GM12891 (cell line): ENCODE measurements at regions not wholly inside any gene's neighbourhood (a gene's known extent, or its start where the extent isn't known, plus 50 kb on each side); places are given as distances from the start of the nearest gene placed in this dataset.

Experiments
- POLR2A ChIP-seq: IDR thresholded peaks from 2 replicates; pipeline ENCODE4 v1.6.1; 2011; ENCODE audit warnings: low read depth, low read length, control low read depth
- POLR2AphosphoS5 ChIP-seq: IDR thresholded peaks from 2 replicates; pipeline ENCODE4 v1.6.1; 2011; ENCODE audit warnings: low read depth, low read length, control low read depth
- POU2F2 ChIP-seq: IDR thresholded peaks from 2 replicates; pipeline ENCODE4 v1.6.1; 2011; ENCODE audit warnings: low read depth, mild to moderate bottlenecking, control low read depth, low read length, moderate library complexity
- TAF1 ChIP-seq: IDR thresholded peaks from 2 replicates; pipeline ENCODE4 v1.6.1; 2011; ENCODE audit warnings: low read depth, low read length, control low read depth

- TF ChIP-seq POLR2AphosphoS5: no peak
- no peak for TF ChIP-seq TAF1
- no peak for TF ChIP-seq POLR2A
- no peak for TF ChIP-seq POU2F2
Observed at GRCh38 chrX:138847930-138848329, 136.4 kb upstream of the FGF13 start.
